ENCODE measurements at regions not wholly inside any gene's neighbourhood (a gene's known extent, or its start where the extent isn't known, plus 50 kb on each side); places are given as distances from the start of the nearest gene placed in this dataset.

GRCh38 chr7:131949659-131950058 lies 393.2 kb upstream of the PODXL start:
- TF ChIP-seq, protein P1, sequence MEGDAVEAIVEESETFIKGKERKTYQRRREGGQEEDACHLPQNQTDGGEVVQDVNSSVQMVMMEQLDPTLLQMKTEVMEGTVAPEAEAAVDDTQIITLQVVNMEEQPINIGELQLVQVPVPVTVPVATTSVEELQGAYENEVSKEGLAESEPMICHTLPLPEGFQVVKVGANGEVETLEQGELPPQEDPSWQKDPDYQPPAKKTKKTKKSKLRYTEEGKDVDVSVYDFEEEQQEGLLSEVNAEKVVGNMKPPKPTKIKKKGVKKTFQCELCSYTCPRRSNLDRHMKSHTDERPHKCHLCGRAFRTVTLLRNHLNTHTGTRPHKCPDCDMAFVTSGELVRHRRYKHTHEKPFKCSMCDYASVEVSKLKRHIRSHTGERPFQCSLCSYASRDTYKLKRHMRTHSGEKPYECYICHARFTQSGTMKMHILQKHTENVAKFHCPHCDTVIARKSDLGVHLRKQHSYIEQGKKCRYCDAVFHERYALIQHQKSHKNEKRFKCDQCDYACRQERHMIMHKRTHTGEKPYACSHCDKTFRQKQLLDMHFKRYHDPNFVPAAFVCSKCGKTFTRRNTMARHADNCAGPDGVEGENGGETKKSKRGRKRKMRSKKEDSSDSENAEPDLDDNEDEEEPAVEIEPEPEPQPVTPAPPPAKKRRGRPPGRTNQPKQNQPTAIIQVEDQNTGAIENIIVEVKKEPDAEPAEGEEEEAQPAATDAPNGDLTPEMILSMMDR (IDR thresholded peaks at IDR 0.05; ENCODE audit: low read depth, low read length): no peak
- in situ Hi-C loops (cut with HindIII; ENCODE audit: low sequenced_read_pairs): no loop called here
- H3K4me3 ChIP-seq (ENCODE audit: low read depth, low read length): no peak overlapping the region
- DNase-seq (ENCODE audit: low read depth, low spot score): no peak

GRCh38 chr7:131948434-131949053 lies 392.1 kb upstream of the PODXL start:
- TF ChIP-seq, protein P1 (IDR thresholded peaks at IDR 0.05; ENCODE audit: low read depth, low read length): no peak
- no peak overlapping the region for H3K4me3 ChIP-seq (ENCODE audit: low read depth, low read length)
- no peak for DNase-seq (ENCODE audit: low read depth, low spot score)
- in situ Hi-C loops (cut with HindIII; ENCODE audit: low sequenced_read_pairs): no loop called here

DNA sequence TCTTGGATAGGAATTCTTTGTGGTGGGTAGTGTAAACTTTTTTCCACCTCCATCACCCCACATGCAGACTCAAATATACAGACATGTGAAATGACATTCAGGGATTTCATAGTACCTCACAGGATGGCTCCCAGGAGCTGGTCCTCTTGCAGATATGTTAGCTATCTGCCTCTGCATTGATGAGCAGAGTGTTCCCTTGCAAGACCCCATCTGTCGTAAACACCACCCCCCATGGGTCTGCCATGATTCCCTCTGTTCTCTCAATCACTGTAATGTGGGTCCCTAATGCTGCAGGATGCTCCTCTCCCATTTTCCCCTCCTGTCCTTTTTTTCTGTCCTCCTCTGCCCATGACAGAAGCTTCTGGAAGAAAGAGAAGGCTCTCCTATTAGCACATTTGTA lies 391.2 kb upstream of the PODXL start:
- DNase-seq (ENCODE audit: low read depth, low spot score): no peak
- in situ Hi-C loops (cut with HindIII; ENCODE audit: low sequenced_read_pairs): no loop called here
- TF ChIP-seq, protein P1 (IDR thresholded peaks at IDR 0.05; ENCODE audit: low read depth, low read length): no peak
- no peak overlapping the region for H3K4me3 ChIP-seq (ENCODE audit: low read depth, low read length)

DNA sequence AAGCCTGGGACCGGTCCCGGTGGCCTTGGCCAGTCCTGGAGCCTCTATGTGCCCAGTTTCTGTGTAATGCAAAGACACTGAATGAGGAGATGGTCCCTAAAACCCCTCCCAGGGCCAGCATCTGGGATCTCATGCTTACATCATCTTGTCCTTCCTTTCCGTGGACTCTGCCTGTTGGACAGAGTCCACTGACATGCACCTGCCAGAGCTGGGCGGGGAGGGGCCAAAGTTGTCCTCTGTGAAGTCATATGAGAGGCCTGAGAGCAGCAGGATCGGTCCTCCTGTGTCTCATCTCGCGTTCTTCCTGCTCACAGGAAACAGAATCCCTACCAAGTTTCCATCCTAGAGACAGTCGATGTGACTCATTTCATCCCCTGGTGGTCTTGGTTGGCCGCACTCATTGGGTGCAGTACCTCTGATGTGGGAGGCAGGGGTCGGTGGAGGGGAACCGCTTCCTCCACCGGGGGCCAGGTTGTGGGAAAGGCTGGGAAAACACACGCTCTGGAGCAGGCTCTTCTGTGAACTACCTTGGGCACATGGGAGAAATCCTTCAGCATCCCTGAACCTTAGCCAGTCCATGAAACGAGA lies 389.6 kb upstream of the PODXL start:
- TF ChIP-seq, protein P1 (IDR thresholded peaks at IDR 0.05; ENCODE audit: low read depth, low read length): no peak
- in situ Hi-C loops (cut with HindIII; ENCODE audit: low sequenced_read_pairs): no loop called here
- no peak overlapping the region for H3K4me3 ChIP-seq (ENCODE audit: low read depth, low read length)
- no peak for DNase-seq (ENCODE audit: low read depth, low spot score)

GRCh38 chr7:131945313-131945911 lies 389.0 kb upstream of the PODXL start:
- peak; percentile 47 for DNase-seq (ENCODE audit: low read depth, low spot score)
- TF ChIP-seq, protein P1 (IDR thresholded peaks at IDR 0.05; ENCODE audit: low read depth, low read length): peak; percentile 93
- H3K4me3 ChIP-seq (ENCODE audit: low read depth, low read length): peak overlapping the region; percentile 17
- in situ Hi-C loops (cut with HindIII; ENCODE audit: low sequenced_read_pairs): no loop called here

GRCh38 chr7:131944556-131945069 lies 388.2 kb upstream of the PODXL start:
- no peak overlapping the region for H3K4me3 ChIP-seq (ENCODE audit: low read depth, low read length)
- no peak for DNase-seq (ENCODE audit: low read depth, low spot score)
- in situ Hi-C loops (cut with HindIII; ENCODE audit: low sequenced_read_pairs): no loop called here
- TF ChIP-seq, protein P1 (IDR thresholded peaks at IDR 0.05; ENCODE audit: low read depth, low read length): no peak
